Activated CD4-positive, alpha-beta memory T cell treated with anti-CD3 and anti-CD28 coated beads for 36 hours (primary cell): ENCODE measurements at regions not wholly inside any gene's neighbourhood (a gene's known extent, or its start where the extent isn't known, plus 50 kb on each side); places are given as distances from the start of the nearest gene placed in this dataset.
"Not testable (repeated sequence)": the region's sequence is repeated elsewhere in the genome, so short reads cannot be mapped to it uniquely, and the experiment has no call there.

Experiments
- CTCF ChIA-PET: fragments of 350-600 bp; sonication (Branson Sonifier 250); formaldehyde crosslinking; loops from one replicate; lab custom pipeline; 2021; ENCODE audit warnings: antibody characterized with exemption, inconsistent platforms; lab: Charles Lee
- POLR2A ChIA-PET: fragments of 350-600 bp; sonication (Branson Sonifier 250); formaldehyde crosslinking; loops from one replicate; lab custom pipeline; 2021; ENCODE audit warnings: antibody characterized with exemption; lab: Charles Lee
- DNase-seq: peaks from one replicate; pipeline ENCODE4 v3.0.0-alpha.2; 2020
- H3K27ac Mint-ChIP-seq: one replicate; pipeline ENCODE4 v1.8.0; 2021; ENCODE audit warnings: mixed read lengths
- H3K27me3 Mint-ChIP-seq: one replicate; pipeline ENCODE4 v1.8.0; 2021; ENCODE audit warnings: mixed read lengths
- H3K36me3 Mint-ChIP-seq: one replicate; pipeline ENCODE4 v1.8.0; 2021; ENCODE audit warnings: mixed read lengths
- H3K4me1 Mint-ChIP-seq: one replicate; pipeline ENCODE4 v1.8.0; 2021; ENCODE audit warnings: low read depth, mixed read lengths
- H3K4me3 Mint-ChIP-seq: one replicate; pipeline ENCODE4 v1.8.0; 2021; ENCODE audit warnings: mild to moderate bottlenecking, mixed read lengths
- H3K9me3 Mint-ChIP-seq: one replicate; pipeline ENCODE4 v1.8.0; 2021; ENCODE audit warnings: mixed read lengths
- intact Hi-C: fragments of 100-400 bp; cut with micrococcal nuclease; formaldehyde crosslinking; loops from one replicate; pipeline ENCODE4 v1.15.1; 2023

GRCh38 chr3:4079339-4080195, 223.6 kb upstream of the SETMAR start:
- ChIA-PET CTCF (no interaction called here), POLR2A (no interaction called here)
- peaks cover 3% of the 10 kb centered on the region for H3K36me3 Mint-ChIP-seq
- peaks cover 2% of the 10 kb centered on the region for H3K4me1 Mint-ChIP-seq
- no peak overlapping the region for H3K27ac Mint-ChIP-seq
- H3K4me3 Mint-ChIP-seq, result no peak overlapping the region
- no peak for DNase-seq
- intact Hi-C loops, result no loop called here
- H3K27me3 Mint-ChIP-seq, result no peaks in the 10 kb centered on the region
- peaks cover 7% of the 10 kb centered on the region for H3K9me3 Mint-ChIP-seq

- intact Hi-C loops, result no loop called here
- ChIA-PET CTCF (no interaction called here), POLR2A (no interaction called here)
- no peak overlapping the region for H3K27ac Mint-ChIP-seq
- no peaks in the 10 kb centered on the region for H3K9me3 Mint-ChIP-seq
- no peaks in the 10 kb centered on the region for H3K36me3 Mint-ChIP-seq
- H3K4me3 Mint-ChIP-seq, result no peak overlapping the region
- H3K4me1 Mint-ChIP-seq, result peaks cover 2% of the 10 kb centered on the region
- H3K27me3 Mint-ChIP-seq, result no peaks in the 10 kb centered on the region
- DNase-seq, result no peak
These were observed 219.7 kb upstream of the SETMAR start for GRCh38 chr3:4083225-4084015.

GRCh38 chr3:4084271-4084670, 218.9 kb upstream of the SETMAR start:
- ChIA-PET CTCF (no interaction called here), POLR2A (no interaction called here)
- Mint-ChIP-seq H3K36me3 (no peaks in the 10 kb centered on the region), H3K4me1 (no peaks in the 10 kb centered on the region), H3K27me3 (no peaks in the 10 kb centered on the region), H3K4me3 (no peak overlapping the region), H3K9me3 (no peaks in the 10 kb centered on the region), H3K27ac (no peak overlapping the region)
- no peak for DNase-seq
- intact Hi-C loops, result no loop called here

- H3K27me3 Mint-ChIP-seq, H3K27ac Mint-ChIP-seq, intact Hi-C loops, POLR2A ChIA-PET, DNase-seq, H3K4me3 Mint-ChIP-seq, H3K4me1 Mint-ChIP-seq, H3K36me3 Mint-ChIP-seq, CTCF ChIA-PET, H3K9me3 Mint-ChIP-seq: not testable (repeated sequence)
These were observed 216.5 kb upstream of the SETMAR start for GRCh38 chr3:4086662-4087061.

- intact Hi-C loops, result no loop called here
- ChIA-PET POLR2A (no interaction called here), CTCF (no interaction called here)
- DNase-seq, result no peak
- Mint-ChIP-seq H3K4me3 (no peak overlapping the region), H3K4me1 (no peaks in the 10 kb centered on the region), H3K27me3 (no peaks in the 10 kb centered on the region), H3K36me3 (no peaks in the 10 kb centered on the region), H3K9me3 (no peaks in the 10 kb centered on the region), H3K27ac (no peak overlapping the region)
These were observed 211.4 kb upstream of the SETMAR start for GRCh38 chr3:4091786-4092185.

GRCh38 chr3:4097801-4098200, 205.4 kb upstream of the SETMAR start:
- Mint-ChIP-seq H3K4me1 (no peaks in the 10 kb centered on the region), H3K36me3 (peaks cover 1% of the 10 kb centered on the region), H3K27me3 (no peaks in the 10 kb centered on the region), H3K4me3 (no peak overlapping the region), H3K9me3 (peaks cover 4% of the 10 kb centered on the region), H3K27ac (no peak overlapping the region)
- intact Hi-C loops, result no loop called here
- ChIA-PET CTCF (no interaction called here), POLR2A (no interaction called here)
- no peak for DNase-seq

GRCh38 chr3:4099607-4100006, 203.6 kb upstream of the SETMAR start:
- Mint-ChIP-seq H3K27me3 (no peaks in the 10 kb centered on the region), H3K36me3 (peaks cover 1% of the 10 kb centered on the region), H3K27ac (no peak overlapping the region), H3K4me1 (no peaks in the 10 kb centered on the region), H3K9me3 (peaks cover 6% of the 10 kb centered on the region), H3K4me3 (no peak overlapping the region)
- no peak for DNase-seq
- ChIA-PET POLR2A (no interaction called here), CTCF (no interaction called here)
- intact Hi-C loops, result no loop called here

GRCh38 chr3:4107430-4107829, 195.7 kb upstream of the SETMAR start:
- no peak for DNase-seq
- intact Hi-C loops, result no loop called here
- Mint-ChIP-seq H3K4me1 (no peaks in the 10 kb centered on the region), H3K27ac (no peak overlapping the region), H3K4me3 (no peak overlapping the region), H3K9me3 (peaks cover 2% of the 10 kb centered on the region), H3K36me3 (no peaks in the 10 kb centered on the region), H3K27me3 (no peaks in the 10 kb centered on the region)
- POLR2A ChIA-PET, result no interaction called here
- CTCF ChIA-PET, result no interaction called here

GRCh38 chr3:4113811-4114522, 189.2 kb upstream of the SETMAR start:
- no peak overlapping the region for H3K4me3 Mint-ChIP-seq
- H3K36me3 Mint-ChIP-seq, result no peaks in the 10 kb centered on the region
- no peaks in the 10 kb centered on the region for H3K4me1 Mint-ChIP-seq
- no peak overlapping the region for H3K27ac Mint-ChIP-seq
- CTCF ChIA-PET, result no interaction called here
- intact Hi-C loops, result no loop called here
- H3K9me3 Mint-ChIP-seq, result no peaks in the 10 kb centered on the region
- no peak for DNase-seq
- H3K27me3 Mint-ChIP-seq, result no peaks in the 10 kb centered on the region
- POLR2A ChIA-PET, result no interaction called here

- intact Hi-C loops, result no loop called here
- POLR2A ChIA-PET, result no interaction called here
- no peak overlapping the region for H3K4me3 Mint-ChIP-seq
- no peaks in the 10 kb centered on the region for H3K27me3 Mint-ChIP-seq
- no peaks in the 10 kb centered on the region for H3K4me1 Mint-ChIP-seq
- no peak overlapping the region for H3K27ac Mint-ChIP-seq
- no peak for DNase-seq
- H3K9me3 Mint-ChIP-seq, result no peaks in the 10 kb centered on the region
- no peaks in the 10 kb centered on the region for H3K36me3 Mint-ChIP-seq
- CTCF ChIA-PET, result no interaction called here
These were observed 184.1 kb upstream of the SETMAR start for GRCh38 chr3:4119119-4119518.

GRCh38 chr3:4125576-4125975, 177.6 kb upstream of the SETMAR start:
- CTCF ChIA-PET, result no interaction called here
- H3K36me3 Mint-ChIP-seq, result no peaks in the 10 kb centered on the region
- no peaks in the 10 kb centered on the region for H3K4me1 Mint-ChIP-seq
- no peak overlapping the region for H3K27ac Mint-ChIP-seq
- DNase-seq, result no peak
- H3K27me3 Mint-ChIP-seq, result no peaks in the 10 kb centered on the region
- peaks cover 4% of the 10 kb centered on the region for H3K9me3 Mint-ChIP-seq
- POLR2A ChIA-PET, result no interaction called here
- intact Hi-C loops, result no loop called here
- no peak overlapping the region for H3K4me3 Mint-ChIP-seq

- DNase-seq, result no peak
- intact Hi-C loops, result no loop called here
- Mint-ChIP-seq H3K36me3 (peaks cover 3% of the 10 kb centered on the region), H3K27me3 (no peaks in the 10 kb centered on the region), H3K4me1 (no peaks in the 10 kb centered on the region), H3K9me3 (peaks cover 6% of the 10 kb centered on the region), H3K27ac (no peak overlapping the region), H3K4me3 (no peak overlapping the region)
- ChIA-PET CTCF (no interaction called here), POLR2A (no interaction called here)
These were observed 164.9 kb upstream of the SETMAR start for GRCh38 chr3:4138150-4138785.
